ENCODE measurements at regions not wholly inside any gene's neighbourhood (a gene's known extent, or its start where the extent isn't known, plus 50 kb on each side); places are given as distances from the start of the nearest gene placed in this dataset.

DNA sequence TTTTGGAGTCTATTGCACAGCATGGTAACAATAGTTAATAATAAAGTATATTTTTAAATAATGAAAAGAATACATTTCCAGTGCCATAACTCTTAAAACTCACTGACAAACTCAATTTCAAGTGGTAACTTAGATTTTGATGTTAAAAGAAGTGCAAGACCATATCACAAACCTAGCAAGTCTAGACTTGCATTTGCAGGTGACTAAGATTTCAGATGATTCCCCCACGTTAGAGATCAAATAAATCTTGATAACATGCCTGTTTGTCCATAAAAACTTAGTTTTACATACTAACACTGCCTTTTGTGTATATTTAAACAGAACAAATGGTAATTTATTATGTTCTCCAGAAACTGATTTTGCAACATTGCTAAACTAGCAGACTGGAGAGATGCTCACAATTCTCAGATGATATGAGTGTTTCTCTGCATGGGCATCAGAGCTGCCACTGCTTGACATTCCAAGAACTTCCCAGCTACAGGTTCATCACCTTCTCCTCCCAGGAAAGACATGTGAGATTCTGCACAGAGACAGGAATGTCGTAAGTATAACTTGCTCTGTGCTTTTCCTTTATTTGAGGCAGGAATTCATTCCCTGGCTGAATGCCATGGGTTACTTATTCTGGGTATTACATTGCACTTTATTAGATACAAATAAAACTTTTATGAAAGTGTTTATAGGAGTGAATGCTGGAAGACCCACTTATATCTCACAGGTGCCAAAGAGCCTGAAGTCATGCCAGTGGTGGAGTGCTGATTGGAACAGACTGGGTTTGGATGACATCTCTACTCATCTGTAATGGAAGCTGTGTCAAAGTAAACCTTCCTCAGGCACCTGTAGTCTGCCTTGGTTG is 160.2 kb upstream of the FOXA2 start:
- DNase-seq = no peak

DNA sequence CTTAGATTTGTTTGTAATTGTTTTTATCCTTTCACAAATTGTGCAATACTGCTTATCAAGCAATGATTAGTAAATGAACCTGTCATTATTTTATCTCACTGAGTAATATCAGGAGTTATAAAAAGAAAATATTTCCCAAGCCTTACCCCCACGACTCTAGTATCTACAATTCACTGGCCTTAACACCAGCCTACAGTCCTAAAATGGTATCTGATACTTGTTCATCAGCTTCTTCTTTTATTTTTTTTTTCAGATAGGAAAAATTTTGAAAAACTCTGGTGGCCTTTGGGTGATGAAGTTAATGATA is 160.8 kb upstream of the FOXA2 start:
- no peak for DNase-seq

DNA sequence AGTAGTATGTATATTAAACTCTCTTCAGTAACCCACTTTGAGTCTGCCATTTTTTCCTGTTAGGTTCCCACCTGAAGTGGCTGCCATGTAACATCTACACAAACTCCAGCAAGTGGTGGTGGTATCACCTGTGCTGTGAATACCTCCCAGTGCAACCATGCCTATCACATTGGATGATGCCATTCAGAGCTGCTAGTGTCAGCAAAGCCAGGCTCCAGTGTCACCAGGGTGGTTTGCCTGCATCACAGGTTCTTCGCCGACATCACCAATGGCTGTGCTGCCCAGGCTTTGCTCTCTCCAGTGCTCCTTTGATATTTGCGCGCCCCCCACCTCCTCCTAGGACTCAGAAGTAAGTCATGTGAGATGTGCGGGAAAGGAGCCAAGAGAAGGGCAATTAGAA is 162.6 kb upstream of the FOXA2 start:
- no peak for DNase-seq

DNA sequence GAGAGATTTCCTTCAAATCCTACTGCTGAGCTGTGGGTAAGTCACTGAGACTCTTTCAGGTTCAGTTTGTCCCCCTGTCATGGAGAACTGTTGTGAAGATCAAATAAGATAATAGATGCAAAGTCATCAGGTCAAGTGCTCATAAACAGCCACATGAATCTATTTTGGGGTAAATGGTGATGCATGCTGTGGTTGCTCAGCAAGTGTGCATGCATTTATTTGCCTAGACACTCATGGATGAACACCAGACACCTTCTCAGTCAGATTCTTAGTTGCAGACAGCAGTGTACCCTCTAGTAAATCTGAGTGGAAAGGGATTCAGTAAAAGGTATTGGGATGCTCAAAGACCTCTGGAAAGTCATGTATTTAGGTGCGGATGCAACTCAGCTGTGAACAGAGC is 168.0 kb upstream of the FOXA2 start:
- no peak for DNase-seq

DNA sequence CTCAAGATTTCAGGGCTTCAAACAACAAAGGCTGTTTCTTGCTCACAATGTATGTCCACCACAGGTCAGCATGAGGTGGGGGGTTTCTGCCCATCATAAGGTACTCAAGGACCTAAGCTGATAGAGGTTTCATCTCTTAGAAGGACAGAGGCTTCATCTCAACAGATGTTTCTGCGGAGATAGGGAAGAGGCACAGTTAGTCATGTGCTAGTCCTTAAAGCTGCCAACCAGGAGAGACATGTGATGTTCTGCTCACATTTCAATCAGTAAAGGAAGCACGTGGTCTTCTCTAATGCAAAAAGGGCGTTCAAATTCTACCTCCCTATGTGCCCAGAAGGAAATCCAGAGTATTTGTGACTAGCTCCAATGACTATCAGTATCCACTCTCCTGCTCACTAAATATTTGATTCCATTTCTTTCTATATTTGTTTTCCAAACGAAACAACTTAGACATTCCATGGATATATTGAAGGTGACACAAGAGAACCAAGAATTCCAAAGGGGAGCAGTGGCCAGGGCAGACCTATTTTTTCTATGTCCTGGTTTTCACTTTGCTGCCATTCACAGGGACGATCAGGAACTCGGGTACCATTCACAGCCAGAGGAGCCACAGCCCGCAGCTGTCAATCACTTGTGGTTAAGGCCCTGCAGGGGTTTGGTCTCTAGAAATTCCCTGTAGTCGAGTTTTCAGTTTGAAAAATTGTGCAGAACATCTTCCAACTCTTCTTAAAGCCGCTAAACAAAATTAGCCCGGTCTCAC is 173.2 kb upstream of the FOXA2 start:
- no peak for DNase-seq

DNA sequence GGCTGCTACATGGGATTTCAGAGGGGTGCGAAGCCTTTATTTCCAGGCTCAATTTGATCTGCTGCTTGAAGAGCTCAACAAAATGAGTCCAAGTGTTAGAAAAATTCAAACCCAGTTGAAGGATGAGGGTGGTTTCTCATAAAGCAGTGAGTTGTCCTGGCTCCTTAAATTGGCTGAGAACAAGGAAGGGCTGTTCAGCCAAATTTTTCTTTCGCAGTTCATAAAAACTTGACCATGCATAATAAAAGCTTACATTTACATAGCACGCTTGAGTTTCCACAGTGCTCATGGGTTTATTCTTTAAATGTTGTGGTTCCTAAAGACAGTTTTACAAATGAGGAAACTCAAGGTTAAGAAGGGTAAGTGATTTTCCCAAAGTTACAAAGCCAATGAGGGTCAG is 174.4 kb upstream of the FOXA2 start:
- no peak for DNase-seq

DNA sequence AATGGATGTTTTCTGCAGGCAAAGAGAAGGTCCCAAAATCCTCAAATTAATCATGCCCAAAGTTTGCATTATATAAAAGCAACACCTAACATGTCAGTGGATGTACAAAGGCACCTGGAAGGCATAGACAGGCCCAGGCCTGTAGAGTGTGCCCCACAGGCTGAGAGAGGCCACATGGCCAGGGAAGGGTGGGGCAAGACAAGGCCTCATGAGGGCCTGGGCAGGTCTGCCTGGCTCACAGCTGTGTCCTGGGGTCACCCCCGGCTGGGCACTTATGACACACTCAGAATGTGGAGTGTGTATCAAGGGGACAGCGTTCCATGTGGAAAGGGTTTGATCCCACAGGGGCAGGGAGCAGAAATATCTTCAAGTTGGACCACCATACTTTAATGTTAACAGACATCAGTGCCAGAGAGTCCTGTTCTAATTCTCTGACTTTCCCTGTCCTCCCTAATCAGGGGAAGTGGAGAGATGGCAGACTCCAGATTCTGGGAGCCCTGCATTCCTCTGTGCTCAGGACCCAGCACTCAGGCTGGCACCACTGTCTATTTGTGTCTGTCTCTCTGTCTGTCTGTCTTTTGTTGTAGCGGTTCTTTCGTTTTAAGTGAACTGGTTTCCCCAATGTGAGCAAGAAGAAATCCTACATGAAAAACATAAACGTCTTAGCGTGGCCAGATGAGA is 178.3 kb upstream of the FOXA2 start:
- DNase-seq = no peak

DNA sequence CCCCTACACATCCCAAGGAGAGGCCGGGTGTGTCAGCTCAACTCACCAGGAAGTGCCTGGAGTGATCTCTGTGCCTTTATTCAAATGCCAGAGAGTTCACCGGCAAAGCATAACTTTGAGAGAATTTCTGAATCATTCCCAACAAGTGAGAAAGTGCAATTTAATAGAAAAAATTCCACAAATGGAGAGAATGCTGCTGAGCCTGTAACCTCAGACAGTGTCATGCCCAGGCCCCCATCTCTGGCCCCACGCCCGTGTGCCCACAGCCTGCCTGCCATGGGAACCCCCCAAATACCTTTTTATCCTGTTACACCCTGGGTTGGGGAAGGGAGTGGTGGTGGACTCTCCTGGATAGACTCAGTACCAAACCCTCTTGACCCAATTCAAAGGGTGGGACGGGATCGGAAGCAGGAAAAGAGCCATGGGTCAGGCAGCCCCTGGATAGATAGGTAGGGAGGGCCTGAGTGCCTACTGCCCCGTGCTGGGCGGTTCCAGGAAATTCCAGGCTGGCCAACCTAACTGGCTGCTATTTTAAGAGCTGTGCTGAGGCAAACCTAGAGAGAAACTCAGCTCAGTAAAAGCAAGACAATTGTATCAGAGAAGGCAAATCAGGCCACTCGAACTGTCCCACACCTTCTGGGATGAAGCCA is 179.0 kb upstream of the FOXA2 start:
- DNase-seq = no peak

DNA sequence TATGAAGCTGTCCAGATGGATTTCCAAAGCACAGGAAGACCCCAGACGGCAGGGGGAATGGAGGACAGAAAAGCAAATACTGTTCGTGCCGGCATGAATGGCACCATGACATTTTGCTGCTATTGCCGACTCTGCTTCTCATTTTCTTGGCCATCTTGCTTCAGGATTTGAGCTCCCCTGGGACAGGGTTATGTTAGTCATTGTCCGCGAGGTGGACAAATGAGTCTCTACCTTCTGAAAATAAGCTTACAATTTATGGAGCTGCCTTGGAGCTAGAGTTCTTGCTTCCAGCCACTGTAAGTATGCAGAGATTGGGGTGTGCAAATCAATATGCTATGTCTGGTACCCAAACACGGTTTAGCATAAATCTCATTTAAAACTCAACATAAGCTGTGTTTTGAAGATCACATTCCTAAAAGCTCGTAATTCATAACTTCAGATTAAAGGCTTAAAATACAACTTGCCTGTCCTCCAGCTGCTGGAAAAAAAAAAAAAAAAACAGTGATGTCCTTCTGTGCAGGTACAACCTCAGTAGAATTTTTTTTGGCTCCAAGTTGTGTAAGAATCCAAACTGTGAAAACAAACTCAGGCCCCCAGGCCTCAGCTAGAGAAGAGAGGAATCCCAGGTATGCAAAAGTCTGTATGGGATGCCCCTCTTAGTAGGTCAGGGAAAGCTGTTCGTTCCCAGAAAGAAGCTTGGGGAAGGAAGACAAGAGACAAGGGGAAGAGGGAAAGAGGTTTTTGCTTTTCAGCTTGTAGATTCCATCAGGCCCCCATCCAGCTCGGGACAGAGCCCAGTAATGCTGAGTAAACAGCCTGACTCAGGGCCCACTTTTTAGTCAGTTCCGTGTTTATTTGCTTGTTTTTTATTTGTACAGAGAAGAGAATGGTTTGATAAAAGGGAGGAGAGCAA is 184.2 kb upstream of the FOXA2 start:
- no peak for DNase-seq

DNA sequence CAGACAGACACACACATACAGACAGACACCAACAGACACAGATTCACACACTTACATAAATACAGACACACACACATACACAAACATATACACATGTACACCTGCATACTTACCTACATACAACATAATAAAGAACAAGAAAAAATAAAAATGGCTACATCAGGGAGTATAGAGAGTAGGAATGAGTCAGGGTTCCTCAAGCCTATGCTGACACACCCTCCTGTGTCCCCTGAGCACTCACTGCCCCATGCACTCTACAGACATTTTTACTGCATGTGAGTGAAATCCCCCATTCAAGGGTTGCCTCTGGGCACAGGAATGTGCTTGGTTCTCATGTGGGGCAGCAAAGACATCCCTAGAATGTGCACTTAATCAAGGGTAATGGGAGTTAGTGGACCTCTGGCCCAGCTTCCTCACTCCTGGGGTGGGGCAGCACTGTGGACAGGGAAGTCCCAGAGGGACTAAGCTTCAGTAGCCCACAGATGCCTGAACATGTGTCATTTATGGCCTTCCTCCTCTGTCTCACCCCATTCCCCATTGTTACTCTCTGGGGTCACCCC is 185.9 kb upstream of the FOXA2 start:
- no peak for DNase-seq

DNA sequence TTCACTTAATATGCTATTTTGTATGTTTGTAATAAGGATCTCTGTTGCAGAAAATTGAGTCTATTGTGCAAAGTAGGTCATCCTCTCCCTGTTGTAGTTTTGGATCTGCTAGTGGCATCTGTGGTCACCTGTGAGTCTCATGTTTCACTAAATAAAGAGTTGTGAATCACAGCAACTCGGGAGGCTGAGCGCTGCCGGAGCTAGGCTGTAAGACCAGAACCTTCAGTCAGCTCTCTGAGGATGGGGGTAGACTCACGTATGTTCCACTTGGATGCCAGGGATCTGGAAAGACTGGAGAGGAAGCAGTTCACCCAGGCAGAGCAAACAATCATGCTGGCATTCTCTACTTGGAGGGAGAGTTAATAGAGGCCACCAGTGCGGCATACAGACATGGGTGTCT is 187.3 kb upstream of the FOXA2 start:
- no peak for DNase-seq

DNA sequence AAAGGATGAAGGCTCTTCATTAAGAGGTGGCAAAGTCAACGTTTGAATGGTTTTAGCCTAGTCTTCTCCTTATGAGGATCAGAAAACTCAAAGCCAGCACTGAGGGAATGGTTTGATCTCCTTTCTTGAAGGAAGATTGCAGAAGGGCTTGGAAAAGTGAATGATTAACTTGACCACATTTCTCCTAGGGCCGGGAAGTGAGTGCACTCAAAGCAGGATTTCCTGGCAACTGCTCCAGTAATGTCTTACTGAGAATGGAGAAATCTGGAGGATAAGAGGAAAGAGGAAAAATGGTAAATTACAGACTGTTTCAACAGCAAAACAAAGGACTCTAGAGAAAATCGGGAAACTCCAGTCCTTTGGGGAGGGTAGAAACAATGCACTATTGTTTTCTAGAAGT is 189.0 kb upstream of the FOXA2 start:
- no peak for DNase-seq

DNA sequence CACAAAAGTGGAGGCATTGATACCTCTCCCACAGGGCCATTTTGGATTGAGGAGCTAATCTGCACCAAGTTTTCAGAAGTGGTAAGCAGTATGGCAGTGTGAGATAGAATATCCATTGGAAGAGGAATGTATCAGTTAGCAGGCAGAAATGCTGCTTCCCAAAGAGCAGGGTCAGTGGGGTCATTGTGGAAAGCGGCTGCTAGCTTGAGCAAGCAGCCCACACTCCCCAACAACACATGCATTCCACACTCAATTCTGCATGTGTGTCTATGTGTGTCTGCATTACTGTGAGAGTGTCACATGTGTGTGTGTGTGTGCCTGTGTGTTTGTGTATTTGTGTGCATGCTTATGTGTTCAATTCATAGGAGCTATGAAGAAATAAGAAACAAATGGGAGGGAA is 190.9 kb upstream of the FOXA2 start:
- no peak for DNase-seq

DNA sequence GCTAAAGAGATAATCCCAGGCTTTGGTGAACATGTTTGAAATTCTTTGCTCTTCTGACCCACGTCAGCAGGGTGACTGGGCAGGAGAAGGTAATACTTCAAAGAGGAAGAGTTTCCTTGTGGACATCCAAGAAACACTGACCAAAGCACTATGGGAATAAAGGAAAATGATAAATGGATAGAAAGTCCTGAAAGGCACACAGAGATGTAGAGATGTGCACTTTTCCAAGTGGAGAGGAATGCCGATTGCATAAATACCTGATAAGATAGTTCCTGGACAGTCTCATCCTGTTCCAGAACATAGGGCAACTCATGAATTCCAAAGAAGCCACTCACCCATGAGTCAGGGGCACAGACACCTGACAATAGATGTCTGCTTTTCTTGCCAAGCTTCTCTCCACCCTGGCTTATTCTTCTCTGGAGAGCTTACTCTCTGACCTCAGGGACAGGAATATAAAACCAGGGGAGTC is 191.3 kb upstream of the FOXA2 start:
- DNase-seq = no peak

DNA sequence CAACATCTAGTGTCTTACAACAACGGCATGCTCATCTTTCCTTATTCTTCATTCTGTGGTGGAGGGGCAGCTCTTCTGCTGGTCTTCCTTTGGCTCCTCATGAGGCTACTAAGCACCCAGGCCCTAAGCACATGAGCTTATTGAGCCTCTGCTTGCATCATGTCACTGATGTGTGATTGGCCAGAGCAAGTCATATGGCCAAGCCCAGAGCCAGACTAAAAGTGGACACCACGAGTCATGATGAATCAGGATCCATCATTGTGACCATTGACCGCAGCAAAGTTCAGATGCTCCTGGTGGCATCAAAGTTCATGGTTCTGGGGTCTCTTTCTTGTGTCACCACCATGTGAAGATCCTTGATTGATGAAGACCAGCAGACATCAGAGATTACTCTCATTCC is 192.0 kb upstream of the FOXA2 start:
- no peak for DNase-seq

DNA sequence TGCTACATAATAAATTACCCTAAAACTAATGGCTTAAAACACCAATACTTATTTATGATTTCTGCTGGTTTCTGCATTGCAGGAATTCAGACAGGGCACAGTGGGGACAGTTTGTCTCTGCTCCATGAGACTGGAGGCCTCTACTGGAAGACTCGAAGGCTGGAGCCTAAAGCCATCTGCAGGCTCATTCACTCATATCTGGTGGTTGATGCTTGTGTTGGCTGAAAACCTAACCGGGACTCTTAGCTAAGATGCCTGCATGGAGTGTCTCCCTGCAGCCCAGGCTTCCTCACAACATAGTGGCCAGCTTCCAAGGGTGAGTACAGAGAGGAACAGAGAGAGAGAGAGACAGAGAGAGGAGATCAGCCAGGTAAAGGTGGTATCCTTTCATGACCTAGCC is 195.5 kb upstream of the FOXA2 start:
- DNase-seq = no peak

DNA sequence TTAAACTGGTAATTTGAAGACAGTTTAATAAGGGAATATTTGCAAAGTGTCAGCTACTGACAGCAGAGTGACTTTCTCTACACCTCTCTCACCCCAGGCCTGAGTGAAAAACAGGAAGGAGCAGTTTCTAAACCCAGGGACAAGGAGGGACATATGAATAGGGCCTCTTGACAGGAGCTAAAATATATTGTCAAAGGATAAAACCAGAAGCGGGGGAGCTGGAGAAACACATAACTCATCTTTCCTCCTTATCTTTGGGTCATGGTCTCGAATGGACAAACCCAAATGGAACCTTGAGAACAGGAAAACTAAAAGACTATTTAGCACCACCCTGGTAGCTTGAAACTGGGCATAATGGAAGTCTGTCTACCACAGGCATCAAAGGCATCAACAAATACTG is 197.5 kb upstream of the FOXA2 start:
- DNase-seq = no peak

DNA sequence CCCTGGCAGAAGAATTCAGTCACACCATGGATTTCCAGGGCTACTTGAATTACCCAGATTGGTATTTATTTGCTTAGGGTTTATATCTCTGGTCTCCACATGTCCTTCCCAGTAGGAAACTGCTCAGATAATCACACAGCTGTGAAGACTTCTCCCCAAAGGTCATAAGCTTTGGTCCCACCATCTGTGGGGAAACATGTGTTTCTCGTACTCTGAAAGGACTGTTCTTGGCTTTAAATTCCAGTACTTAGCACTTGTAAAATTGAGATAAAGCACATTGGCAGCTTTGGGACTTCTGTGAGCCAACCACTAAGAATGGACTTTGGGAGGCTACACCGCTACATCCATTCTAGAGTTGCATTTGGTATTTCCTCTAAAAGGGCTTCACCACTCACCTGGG is 205.3 kb upstream of the FOXA2 start:
- DNase-seq = no peak

DNA sequence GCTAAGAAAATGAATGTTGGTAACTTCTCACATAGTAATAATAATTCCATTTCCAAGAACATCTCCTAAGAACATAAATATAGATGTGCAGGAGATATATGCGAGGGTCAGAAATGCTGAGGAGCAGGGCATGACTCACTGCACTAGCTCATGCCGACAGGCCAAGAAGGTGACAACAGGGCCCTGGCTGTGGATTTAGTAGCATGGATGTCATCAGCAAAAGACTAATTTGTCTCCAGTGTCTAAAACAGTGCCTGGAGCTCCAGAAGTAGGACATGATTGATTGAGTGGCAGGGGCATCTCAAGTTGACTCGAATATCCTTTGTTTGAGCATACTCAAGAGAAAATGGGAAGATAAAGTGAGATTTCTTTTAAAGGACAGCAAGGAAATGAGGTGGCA is 207.0 kb upstream of the FOXA2 start:
- no peak for DNase-seq

DNA sequence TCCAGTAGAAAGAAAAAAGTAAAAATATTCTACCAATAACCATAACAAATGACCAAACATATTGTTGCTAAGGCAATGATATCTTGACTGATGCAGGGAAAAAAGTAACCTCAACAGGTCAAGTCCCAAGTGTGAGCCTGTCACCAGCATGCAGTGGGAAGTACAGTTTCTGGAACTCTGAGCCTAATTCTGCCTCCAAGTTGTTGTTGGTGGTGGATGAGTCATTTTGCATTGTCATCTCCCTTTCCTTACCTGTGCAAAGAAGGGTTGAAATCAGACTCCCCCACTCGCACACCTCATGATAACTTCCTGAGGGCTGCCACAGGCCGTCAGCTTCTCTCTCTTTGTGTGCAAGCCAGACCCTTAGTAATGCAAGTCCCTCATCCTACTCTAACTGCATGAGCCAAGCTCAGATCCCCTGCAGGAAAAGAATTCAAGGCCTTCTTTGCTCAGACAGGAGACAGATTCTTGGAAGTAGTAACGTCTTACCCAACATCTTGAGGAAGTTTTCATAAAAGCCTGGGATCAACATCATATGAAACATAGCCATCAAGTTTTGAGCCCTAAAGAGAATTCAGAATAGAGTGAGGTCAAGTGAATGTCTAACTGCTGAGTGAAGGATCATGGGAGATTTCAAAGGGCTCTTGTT is 207.6 kb upstream of the FOXA2 start:
- no peak for DNase-seq

DNA sequence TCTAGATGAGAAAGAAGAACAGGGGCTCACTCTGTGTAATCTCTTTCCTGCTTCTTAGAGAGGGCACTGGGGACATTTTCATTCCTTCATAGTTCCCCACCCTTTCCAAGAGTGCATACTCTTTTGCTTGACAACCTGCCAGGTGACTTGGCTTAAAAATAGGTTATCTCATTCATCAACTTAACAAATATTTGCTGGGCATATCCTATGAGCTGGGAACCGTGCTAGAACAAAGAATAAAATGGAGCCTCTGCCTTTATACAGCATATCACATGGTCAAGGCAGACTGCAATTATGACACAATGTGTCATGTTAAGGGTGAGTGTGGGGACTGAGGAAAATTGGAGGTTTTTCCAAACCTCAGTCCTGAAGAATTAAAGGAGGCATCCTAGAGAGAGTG is 209.8 kb upstream of the FOXA2 start:
- DNase-seq = no peak

DNA sequence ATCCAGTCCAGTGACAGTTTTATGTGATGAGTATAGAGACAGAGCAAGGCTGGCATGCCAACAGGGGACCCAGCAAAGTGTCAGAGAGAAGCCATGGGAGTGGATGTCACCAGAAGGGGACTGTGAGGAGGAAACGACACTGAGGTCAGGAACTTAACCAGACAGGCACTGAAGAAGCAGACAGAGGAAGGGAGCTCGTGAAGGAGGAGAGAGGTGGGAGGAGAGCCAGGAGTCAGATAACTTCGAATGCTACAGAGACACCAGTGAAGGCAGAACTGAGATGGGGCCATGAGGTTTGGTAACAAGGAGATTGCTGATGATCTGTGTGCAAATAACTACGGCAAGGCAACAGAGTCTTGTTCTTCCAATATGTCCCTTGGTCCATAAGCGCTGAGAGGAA is 211.1 kb upstream of the FOXA2 start:
- no peak for DNase-seq
